DMS79 (cell line): ENCODE measurements at regions not wholly inside any gene's neighbourhood (a gene's known extent, or its start where the extent isn't known, plus 50 kb on each side); places are given as distances from the start of the nearest gene placed in this dataset.

Experiments
- DNase-seq: peaks from one replicate; lab custom pipeline; 2025; lab: John Stamatoyannopoulos, UW

DNA sequence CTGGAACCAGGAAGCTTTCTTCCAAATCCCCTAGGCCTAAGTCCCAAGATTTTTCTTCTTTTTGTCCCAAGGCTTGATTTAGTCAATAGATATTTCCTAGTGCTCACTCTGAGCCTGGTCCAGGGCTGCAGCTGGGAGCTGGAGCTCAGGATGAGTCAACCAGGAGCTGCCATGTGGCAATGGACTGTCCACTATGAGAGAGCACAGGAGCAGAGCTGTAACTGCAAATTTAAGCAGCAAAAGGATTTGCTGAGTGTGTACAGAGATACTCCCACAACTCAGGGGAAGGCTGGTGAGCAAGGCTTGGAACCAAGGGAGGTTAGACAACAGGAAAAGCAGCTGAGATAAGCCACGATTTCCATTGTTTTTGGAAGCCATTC, 92.1 kb upstream of the CXCL12 start:
- DNase-seq = no peak

DNA sequence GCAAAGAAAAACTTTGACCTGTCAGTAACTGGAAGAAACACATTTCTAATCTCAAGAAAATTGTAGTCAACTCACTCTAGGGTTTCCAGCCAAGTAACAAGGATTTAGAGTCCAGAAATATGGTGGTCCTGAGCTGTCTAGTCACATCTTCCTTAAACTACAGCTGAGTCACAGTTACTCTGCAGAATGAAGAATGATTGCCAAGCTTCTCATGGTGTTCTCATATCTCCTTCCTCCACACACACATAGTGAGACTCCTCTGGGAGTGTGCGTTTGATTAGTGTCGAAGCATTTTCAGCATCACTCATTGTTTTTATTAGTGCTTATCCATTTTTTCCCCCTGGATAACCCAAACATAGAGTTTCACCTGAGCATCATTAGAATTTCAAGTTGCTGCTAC, 93.1 kb upstream of the CXCL12 start:
- no peak for DNase-seq

DNA sequence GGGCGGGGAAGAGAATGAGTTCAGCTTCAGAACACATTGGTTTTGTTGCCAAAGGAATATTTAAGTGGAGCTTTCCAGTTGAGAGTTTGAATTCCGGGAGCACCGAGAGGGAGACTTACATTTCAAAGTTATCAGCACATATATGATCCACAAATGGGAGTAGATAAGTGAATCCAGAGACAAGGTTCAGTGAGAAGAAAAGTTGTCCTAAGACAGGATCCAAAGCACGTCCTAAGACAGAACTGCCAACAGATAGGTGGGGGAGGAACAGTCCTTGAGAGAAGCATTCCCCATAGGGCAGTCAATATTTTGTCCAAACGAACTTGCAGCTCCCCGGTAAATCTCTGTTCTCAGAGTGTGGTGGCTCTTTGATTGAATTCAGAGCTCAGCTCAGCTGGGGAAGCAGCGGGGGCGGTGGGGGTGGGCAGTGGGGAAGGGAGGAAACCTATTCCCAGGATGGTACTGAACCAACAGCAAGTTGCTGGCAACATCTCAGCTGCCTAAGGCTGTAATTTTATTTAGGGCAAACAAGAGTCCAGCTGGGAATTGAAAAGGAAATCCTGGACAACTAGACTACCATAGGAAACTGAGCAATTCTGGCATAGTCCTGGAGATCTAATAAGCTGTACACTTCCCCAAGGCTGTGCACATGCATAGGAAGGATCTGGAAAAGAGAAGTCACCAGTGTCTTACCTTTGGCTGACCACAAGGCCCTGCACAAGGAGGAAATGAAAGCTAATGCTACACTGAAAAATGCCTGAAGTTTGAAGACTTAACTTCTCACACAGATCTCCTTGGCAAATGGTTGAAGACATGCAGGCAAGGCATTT, 94.2 kb upstream of the CXCL12 start:
- DNase-seq = no peak

DNA sequence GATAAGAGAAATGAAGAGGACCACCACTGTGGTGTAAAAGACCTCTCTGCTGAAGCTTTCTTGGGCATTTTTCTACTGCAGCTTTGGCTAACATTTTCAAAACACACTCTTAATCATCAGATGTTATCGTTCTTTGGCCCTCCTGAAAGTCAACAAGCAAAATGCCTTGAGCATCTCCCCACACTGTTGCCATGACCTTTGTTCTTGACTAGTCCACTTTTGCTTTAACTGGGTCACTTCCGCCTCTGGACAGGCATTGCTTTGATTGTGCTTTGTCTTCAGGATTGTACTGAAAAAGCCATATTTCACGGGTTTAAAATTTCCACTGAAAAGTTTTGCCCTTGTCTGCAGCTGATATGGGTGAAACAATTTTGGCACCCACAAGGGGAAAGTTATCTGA, 107.8 kb upstream of the CXCL12 start:
- no peak for DNase-seq

DNA sequence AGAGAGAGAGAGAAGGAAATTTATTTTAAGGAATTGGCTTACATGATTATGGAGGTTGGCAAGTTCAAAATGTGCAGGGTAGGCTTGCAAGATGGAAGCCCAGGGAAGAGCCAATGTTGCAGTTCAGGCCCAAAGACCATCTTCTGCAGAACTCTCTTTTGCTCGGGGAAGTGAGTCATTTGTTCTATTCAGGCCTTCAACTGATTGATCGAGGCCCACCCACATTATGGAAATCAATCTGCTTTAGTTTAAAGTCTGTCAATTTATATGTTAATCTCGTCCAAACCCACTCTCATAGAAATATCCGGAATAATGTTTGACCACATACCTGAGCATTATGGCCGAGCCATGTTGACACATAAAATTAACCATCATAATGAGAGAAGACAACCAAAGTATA, 113.3 kb upstream of the CXCL12 start:
- DNase-seq = no peak

DNA sequence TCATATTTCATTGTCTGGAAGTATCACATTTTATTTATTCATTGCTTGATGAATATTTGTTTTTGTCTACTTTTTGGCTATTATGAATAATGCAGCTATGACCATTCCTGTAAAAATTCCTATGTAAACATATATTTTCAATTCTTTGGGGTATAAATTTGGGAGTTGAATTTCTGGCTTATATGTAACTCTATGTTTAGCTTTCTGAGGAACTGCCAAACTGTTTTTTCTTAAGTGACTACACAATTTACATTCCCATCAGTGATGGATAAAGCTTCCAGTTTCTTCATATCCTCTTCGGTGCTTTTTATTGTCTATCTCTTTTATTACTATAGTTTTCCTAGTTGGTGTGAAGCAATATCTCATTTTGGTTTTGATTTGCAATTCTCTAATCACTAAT, 115.6 kb upstream of the CXCL12 start:
- DNase-seq = no peak

DNA sequence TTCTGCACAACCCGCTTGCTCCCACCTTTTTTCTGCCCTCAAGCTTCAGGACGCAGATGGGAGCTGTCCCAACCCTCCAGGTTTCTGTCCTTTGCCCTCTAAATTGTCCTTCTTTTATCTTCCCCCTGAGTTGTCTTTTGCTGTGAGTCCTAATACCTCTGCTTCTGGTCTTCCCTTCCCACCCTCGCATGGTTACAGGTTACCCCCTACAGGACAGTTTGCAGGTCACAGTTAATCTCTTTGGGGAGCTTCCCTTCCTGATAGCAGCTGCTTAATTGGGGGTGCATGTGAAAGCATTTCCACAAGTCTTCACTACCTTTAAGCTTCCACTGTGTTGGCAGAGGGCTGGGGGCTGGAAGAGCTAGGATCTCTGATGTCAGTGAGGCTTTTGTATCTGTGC, 121.5 kb upstream of the CXCL12 start:
- no peak for DNase-seq

DNA sequence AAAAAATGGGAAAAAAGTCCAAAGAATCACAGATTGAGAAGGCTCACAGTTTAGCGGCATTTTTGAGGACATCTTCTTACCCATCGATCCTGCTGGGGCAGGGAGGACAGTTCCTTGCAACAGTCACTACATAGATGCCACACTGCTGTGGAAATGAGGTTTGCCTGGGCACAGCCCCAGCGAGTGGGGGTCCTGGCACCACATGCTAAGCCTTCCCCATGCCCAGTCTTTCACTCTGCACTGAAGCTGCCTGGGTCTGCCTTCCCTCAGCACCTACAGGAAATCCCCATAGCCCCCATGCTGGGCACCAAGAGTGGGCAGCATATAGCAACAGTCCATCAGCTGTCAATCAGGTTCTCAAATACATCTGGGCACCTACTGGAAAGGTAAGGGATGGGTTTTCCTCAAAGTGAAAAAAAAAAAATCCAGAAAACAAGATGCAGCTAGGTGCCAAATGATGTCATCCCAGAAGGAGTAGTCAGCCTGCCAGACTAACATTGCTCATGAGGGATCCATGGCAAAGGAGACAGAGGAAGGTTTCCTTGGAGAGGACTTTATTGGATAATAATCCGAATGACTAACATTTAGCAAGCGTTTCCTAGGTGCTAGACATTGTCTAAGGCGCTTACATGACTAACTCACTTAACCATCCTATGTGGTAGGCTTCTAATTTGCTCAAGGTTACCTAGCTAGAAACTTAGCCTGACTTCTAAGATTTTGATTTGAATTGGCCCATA, 125.7 kb upstream of the CXCL12 start:
- no peak for DNase-seq

DNA sequence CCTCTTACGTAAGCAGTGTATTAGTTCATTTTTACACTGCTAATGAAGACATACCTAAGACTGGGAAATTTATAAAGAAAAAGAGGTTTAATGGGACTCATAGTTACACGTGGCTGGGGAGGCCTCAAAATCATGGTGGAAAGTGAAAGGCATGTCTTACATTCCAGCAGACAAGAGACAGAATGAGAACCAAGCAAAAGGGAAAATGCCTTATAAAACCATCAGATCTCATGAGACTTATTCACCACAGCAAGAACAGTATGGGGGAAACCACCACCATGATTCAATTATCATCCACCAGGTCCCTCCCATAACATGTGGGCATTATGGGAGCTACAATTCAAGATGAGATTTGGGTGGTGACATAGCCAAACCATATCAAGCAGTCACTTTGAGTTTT, 126.3 kb upstream of the CXCL12 start:
- no peak for DNase-seq

DNA sequence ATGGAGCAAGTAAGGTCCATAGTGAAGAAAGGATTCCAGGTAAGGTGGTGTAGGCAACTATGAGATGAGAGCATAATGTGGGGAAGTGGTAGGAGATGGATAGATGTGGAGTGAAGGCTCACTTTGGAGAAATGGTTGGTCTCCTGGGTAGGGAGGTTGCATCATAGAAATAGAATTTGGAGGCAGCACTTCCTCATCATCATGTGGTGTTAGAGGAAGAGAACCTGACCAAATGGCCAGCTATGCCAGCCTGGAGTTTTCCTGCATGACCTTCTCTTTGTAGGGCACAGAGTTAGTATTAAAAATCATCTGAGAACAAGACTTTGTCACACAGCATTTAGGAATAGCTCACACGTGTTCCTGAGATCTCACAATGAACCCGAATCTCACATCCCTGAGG, 126.7 kb upstream of the CXCL12 start:
- no peak for DNase-seq

DNA sequence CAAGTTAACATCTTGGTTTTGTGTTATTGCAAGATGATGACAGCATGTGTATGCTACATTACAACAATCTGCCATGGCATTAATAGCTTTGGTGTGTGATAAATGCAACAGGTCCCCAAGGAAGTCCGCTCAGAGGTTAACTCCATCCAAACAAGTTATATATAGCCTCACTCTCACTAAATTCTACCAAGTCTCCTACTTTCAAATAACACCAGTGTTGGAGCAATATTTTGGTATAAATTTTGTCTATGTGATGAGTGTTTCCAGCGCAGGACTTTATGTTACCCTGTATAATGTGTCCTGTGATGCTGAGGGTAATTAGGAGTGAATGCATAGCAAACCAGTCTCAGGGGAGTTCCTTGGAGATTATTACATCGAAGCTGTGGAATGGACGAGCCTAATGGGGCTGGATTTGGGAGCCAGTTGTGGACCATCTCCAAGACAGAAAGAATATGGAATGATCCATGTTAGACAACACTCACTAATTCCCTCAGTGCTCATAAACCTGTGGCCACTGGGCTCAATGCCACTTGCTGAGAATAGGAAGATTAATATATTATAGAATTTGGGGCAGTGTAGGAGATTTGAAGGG, 127.6 kb upstream of the CXCL12 start:
- DNase-seq = no peak

DNA sequence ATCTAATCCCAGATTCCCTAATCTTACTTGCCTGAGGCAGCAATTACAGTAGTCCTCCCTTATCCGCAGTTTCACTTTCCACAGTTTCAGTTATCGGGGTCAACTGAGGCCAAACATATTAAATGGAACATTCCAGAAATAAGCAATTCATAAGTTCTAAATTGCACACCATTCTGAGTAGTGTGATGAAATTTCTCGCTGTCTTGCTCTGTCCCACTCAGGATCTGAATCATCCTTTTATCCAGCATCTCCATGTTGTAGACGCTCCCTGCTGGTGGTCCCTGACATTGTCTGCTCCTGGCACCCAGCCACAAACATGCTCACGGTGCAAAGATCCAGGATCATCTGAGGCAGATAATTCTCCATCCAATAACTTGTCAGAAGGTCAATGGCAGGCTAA, 128.7 kb upstream of the CXCL12 start:
- DNase-seq = no peak

DNA sequence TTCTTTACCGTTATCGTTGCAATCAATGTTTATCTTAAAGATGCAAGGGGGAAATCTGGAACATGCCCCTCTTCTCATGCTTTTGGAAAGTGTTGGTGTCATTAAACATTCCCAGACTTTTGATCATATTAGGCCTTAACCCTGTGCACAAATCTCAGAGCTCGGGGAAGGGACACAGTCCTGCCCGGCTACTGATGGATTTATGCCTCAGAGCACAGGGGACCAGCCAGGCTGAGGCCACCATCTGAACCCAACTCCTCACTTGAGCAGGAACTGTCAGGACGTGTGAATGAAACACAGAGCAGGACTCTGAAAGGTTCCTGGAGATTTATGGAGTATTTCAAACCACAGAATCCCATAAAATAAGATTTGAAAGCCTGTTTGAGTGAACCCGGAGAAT, 132.0 kb upstream of the CXCL12 start:
- DNase-seq = no peak

DNA sequence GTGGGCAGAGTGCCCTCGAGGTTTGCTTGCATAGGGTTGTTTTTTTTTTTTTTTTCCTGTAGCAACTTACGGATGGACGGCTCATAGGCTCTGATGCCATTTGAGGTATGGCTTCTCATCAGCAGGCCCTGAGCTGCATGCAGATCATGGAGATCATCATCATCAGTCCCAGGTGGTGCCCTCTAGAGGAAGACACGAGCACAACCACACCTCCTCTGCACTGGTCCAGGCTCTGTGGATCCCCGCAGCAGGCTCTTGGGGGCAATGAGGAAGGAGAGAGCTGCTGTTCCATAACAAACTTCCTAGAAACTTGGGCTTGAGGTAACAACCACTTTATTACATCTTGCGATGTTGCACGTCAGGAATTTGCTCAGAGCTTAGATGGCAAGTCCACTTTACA, 132.7 kb upstream of the CXCL12 start:
- no peak for DNase-seq

DNA sequence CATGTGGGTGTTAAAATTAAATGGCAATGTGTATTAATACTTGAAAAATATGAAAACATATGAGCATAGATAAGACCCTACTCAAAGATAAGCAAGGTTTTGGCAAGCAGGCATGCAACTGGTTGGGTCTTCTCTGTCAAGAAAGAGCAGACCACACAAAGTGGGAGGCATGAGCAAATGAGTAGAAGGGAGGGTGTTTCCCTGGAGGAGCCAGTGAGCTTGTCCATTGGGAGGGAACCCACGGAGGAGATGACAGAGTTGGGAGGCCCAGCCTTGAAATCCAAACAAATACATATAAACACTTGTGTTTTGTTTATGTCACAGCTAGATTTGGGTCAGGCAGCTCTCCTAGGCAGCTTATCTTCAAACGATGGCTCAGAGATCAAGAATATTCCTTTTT, 134.5 kb upstream of the CXCL12 start:
- DNase-seq = no peak

DNA sequence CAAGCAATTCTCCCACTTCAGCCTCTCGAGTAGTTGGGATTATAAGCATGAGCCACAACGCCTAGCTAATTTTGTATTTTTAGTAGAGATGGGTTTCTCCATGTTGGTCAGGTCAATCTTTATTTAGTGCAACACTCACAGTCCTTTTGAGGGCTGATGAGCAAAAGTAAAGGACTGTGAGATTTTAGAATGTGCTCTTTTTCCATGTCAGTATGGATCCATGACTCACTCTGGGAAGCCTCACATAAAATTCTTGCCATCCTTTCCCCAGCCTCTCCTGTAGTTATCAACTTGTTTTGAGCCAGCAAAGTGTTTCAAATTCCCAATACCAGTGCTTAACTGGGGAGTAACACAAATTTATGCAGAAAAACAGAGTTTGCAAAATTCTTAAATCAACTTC, 135.8 kb upstream of the CXCL12 start:
- no peak for DNase-seq

DNA sequence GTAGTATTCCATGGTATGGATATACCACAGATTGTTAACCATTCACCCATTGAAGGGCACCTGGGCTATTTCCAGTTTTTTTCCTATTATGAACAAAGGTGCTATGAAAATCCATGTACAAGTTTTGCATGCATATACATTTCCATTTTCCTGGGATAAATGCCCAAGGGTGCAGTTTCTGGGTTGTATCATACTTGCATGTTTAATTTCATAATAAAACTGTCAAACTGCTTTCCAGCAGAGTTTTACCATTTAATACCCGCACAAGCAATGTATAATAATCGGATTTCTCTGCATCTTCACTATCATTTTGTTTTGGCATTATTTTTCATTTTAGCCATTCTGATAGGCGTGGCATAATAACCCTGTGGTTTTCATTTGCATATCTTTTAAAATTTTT, 154.3 kb upstream of the CXCL12 start:
- DNase-seq = no peak

DNA sequence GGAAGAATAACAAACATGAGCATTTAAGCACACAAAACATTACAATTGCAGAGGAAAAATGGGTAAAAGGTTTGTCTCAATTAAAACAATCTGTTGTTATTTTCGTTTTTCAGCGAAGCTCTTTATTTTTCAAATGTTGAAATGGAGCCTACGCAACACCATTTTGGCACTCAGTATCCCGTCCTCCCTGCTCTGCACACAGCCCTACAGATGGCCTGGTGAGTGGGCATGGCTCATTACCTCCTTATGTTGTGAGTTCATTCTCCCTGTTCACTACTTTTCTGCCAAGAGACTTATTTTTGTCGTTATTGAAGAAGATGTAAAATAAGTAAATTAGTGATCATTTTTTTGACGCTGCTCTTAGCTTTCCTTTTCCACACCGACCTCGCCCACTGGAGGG, 167.8 kb upstream of the CXCL12 start:
- DNase-seq = no peak

DNA sequence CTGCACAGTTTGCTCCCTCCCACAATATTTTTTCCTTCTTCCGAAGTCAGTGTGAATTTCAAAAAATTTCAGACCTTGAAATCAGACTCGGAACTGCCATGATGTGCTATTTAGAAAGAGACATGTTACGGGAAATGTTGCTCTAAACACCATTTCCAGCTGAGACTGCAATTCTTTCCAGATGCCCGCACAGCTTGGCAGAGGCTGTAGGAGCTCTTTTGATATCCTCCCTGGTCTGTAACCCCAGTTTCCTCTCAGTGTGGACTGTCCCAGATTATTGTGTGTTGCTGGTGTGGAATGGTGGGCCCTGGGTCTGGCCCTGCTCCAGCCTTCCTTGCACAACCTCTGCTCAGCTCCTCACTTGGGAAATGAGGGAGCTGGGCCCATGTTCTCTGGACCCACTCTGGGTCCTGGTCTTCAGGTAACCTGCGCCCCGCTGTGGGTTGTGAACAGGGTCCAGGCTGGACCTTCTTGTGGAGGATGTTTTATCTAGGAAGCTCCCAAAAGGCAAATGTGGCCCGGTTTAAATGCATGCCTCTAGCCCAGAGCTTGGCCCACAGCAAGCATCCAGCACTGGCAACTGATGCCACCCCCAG, 172.8 kb upstream of the CXCL12 start:
- DNase-seq = no peak

DNA sequence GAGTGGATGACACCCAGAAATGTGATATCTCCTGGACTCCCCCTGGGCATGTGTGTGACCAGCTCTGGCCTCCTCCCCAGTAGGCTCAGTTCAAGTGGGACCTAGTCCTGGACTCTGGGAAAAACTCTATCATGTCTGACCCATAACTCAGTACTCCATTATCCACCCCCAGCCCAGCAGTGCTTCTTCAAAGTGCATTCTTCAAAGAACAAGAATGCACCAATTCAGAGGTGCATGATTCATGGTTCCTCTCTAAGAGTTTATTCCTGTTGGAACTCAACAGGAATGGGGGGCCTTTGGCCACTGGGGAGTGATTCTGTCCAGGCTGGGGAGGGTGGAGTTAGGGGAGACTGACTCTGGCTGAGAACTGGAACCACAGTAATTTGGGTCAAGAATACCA, 173.6 kb upstream of the CXCL12 start:
- DNase-seq = no peak

DNA sequence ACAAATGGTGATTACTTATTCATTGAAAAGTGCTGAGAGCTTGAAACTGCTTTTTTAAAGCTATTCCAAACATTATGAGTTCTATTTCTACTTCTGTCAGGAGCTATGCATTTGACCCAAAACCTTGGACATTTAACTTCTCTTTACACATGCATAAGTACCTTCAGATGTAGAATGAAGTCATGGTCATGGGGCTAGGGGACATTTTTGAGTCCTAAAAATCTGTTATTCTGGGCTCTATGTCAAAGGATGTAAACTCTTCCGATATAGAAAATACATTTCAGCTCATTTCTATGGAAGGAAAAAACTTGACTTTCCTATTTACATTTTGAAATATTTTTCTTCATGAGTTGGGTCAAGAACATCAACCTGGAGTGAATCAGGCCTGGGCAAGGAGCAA, 179.5 kb upstream of the CXCL12 start:
- DNase-seq = no peak

DNA sequence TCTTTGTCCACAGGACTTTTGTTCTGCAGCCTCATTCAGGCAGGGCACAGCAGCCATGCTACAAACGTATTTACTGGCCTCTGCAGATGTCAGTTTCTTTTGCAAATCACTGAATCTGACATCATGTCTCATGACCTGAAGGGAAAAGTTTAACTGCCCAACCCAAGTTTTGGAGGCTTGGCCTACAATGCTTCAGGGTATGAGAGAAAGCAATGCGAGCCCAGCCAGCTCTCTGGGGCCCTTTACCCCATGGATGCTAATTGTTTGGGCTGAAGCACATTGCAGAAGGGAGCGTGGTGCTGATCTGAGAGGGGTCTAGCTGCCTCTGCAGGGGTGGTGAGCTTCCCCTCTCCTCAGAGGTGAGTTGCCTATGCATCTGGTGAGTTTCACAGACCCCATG, 179.9 kb upstream of the CXCL12 start:
- no peak for DNase-seq

DNA sequence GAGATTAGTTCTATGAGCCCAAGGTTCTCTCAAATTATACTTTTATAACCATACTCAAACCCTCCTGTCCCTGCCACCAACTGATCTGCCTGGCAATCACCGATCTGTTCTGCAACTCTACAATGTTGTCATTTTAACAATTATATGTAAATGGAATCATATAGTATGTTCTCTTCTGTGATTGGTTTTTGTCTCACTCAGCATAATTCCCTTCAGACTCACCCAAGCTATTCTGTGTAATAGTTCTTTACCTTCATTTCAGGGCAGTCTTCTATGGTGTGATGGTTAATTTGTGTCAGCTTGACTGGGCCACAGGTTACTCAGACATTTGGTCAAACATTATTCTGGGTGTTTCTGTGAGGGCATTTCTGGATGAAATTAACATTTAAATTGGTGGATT, 181.9 kb upstream of the CXCL12 start:
- no peak for DNase-seq
